K562 (cell line): ENCODE measurements at regions not wholly inside any gene's neighbourhood (a gene's known extent, or its start where the extent isn't known, plus 50 kb on each side); places are given as distances from the start of the nearest gene placed in this dataset.

Experiments used
- BCLAF1 ChIP-seq, 2 experiments: fragments of 450-650 bp in 1 of 2; IDR thresholded peaks; 2 replicates each; pipeline ENCODE4 v1.6.1; 2011 to 2017; ENCODE audit warnings: low read depth in 2 of 2, antibody characterized with exemption in 1 of 2, borderline replicate concordance in 1 of 2, low read length in 1 of 2, mild to moderate bottlenecking in 1 of 2, mixed read lengths in 1 of 2; ENCODE audit not compliant: control insufficient read depth in 1 of 2
- ELF1 ChIP-seq: fragments of 200-800 bp; sonication (Bioruptor generic); IDR thresholded peaks from 2 replicates; pipeline ENCODE4 v1.6.1; 2016; ENCODE audit warnings: missing genetic modification characterization, missing compliant biosample characterization
- NCOA1 ChIP-seq: fragments of 450-650 bp; IDR thresholded peaks from 2 replicates; pipeline ENCODE4 v1.6.1; 2016; ENCODE audit warnings: low read depth
- PRDM10 ChIP-seq: fragments of 450-650 bp; IDR thresholded peaks from 2 replicates; pipeline ENCODE4 v1.6.1; 2018; ENCODE audit not compliant: partially characterized antibody
- TCFL5 ChIP-seq: fragments of 250-450 bp; sonication (Bioruptor Pico); conservative IDR thresholded peaks from 2 replicates; pipeline ENCODE4 v1.6.1; 2021; ENCODE audit warnings: mild to moderate bottlenecking, moderate library complexity, matching md5 sums

- TF ChIP-seq PRDM10 (no peak), ELF1 (tag) (no peak), TCFL5 (no peak), BCLAF1 (IDR thresholded peaks at IDR 0.05; ENCODE audit: borderline replicate concordance in 1 of 2, control insufficient read depth in 1 of 2, low read depth in 2 of 2, low read length in 1 of 2) (no peak), NCOA1 (no peak)
- TF ChIP-seq, all 486 proteins: peak for 0
Observed at GRCh38 chr14:100979079-100979478, 75.6 kb upstream of the RTL1 start (continued).
